ENCODE measurements at regions not wholly inside any gene's neighbourhood (a gene's known extent, or its start where the extent isn't known, plus 50 kb on each side); places are given as distances from the start of the nearest gene placed in this dataset.

- TF ChIP-seq CTCF (conservative IDR thresholded peaks at IDR 0.05; ENCODE audit: low read depth, low read length) (no peak), EZH2 (IDR thresholded peaks at IDR 0.05; ENCODE audit: borderline replicate concordance, low read depth, low read length, poor library complexity, severe bottlenecking) (no peak)
These were observed 83.6 kb upstream of the ALDH1L1 start for GRCh38 chr3:126263971-126264370.

All from A673 (cell line).